GDM1 (cell line): ENCODE measurements at regions not wholly inside any gene's neighbourhood (a gene's known extent, or its start where the extent isn't known, plus 50 kb on each side); places are given as distances from the start of the nearest gene placed in this dataset.

Source experiments
- DNase-seq: peaks from one replicate; lab custom pipeline; 2025; lab: John Stamatoyannopoulos, UW

DNA sequence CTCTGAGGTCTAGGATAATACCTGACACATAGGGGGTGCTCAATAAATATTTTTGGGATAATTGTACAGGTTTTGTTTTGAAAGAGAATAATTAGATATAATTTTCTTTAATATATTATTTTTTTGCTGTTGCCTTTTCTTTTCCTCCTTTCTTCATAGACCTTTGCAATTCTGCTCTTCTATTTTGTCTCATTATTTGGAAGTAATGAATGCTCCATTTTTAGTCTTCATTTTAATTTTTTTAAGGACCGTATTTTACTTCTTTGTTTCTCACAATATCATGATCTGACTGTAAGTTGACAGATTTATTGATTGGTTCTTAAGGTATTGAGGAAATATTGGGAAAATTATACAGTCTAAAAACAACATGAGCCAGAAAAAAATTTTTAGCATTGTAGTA is 150.5 kb upstream of the TMC3 start:
- no peak for DNase-seq

GRCh38 chr15:81523867-81524266 is 149.9 kb upstream of the TMC3 start:
- no peak for DNase-seq

- no peak for DNase-seq
These were observed 146.5 kb upstream of the TMC3 start for GRCh38 chr15:81520480-81520879.

DNA sequence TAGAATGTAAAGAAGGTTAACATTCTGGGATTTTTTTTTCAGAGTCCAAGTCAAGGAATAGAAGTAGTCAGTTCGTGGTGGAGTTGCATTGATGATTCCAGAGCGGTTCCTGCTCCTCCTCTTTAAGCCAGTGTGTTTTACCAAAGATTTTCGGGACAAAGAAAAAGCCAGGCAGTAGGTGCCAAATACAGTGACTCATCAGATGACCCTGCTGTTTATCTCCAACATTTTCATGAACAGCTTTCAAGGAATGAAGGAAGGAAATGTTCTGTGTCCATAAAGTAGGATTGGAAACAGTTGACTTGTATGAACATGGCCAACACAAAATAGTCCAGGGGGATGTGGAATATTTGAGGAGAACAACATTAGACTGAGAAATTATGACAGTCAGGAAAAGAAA is 142.4 kb upstream of the TMC3 start:
- no peak for DNase-seq

DNA sequence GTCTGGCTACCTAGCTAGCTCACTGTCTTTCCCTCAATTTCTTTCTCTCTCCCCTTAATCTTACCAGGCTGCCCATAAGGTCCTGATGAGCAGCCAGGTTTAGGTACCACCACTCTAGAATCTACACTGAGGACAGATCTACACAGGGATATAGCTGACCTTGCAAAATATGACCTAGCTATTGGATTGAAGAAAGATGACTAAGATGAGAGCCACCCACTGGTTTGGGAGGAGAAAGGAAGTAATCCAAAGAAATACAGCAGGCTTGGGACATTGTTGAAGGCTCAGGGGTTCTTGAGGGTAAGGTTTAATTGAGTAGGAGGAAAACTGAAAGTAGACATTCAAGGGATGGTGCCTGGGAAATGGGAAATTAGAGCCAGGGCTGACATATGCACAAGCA is 142.0 kb upstream of the TMC3 start:
- no peak for DNase-seq

GRCh38 chr15:81514725-81515124 is 140.7 kb upstream of the TMC3 start:
- no peak for DNase-seq

GRCh38 chr15:81511138-81511537 is 137.1 kb upstream of the TMC3 start:
- no peak for DNase-seq

- no peak for DNase-seq
These were observed 133.8 kb upstream of the TMC3 start for GRCh38 chr15:81507831-81508230.

DNA sequence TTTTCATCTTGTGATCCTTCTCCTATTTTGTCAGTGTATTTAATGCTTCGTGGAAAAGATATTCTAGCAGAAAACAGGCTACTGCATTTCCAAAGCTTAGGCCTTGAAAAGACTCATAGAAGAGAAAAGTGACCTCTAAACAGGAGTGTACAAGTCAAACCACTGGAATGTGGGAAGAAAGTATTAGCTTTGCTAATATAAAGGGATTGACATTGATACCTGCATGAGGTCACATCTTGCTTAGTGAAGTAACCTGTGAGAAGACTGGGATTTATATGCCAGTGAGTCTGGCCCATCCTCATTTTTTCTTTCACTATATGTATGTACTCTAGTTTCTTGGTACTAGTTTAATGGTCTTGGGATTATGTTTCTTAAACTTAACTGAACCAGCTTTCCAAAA is 132.9 kb upstream of the TMC3 start:
- DNase-seq: no peak

DNA sequence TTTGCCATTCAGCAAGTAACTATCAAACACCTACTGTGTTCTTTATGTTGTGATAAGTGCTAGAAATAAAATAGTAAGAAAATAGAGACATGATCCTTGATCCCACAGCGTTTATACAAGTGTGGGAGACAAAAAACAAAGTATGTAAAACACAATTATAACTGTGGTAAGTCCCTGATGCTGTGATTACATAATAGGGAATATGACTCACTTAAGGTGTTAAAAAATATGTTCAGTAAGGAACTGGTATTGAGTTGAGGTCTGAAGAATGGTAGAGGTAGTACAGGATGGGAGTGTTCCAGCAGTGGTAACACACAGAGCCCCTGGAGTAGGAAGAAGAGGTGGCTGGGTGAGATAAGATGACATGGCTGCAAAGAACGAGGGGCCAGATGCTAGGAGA is 132.1 kb upstream of the TMC3 start:
- DNase-seq: no peak

GRCh38 chr15:81504170-81504905 is 130.3 kb upstream of the TMC3 start:
- DNase-seq: no peak

DNA sequence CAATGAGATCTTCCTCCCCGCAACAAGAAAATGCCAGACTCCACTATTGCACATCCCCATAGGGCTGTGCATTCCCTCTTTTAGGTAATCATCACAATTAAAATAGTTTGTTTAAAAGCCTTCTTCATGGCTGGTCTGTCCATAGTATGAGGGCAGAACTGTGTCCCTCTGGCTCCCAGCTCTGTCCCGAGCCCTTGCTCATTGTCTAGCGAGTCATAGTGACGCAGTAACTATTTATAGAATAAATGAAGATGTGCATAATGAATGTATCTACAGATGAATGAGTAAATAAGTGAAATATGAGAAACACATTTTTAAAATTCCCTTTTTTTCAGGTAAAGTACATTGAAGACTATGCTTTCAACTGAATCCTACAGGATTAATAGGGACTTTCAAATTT is 128.4 kb upstream of the TMC3 start:
- DNase-seq: no peak

- DNase-seq: no peak
These were observed 126.1 kb upstream of the TMC3 start for GRCh38 chr15:81500081-81500480.

DNA sequence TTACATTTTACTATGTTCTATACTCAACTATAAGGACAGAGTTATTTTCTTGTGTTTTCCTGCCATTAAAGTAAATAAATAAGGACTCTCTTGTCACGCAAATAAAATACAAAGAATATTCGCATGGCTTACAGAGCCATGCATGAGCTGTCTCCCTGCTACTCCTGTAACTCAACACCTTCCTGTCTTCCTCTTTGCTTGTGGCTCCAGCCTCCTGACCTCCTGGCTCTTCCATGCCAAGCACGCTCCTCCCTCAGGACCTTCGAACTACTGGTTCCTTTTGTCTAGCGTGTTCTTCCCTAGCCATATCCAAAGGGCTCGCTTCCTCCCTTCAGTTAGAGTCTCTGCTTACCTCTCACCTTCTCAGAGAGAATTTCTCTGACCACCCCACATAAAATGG is 124.3 kb upstream of the TMC3 start:
- DNase-seq: no peak

DNA sequence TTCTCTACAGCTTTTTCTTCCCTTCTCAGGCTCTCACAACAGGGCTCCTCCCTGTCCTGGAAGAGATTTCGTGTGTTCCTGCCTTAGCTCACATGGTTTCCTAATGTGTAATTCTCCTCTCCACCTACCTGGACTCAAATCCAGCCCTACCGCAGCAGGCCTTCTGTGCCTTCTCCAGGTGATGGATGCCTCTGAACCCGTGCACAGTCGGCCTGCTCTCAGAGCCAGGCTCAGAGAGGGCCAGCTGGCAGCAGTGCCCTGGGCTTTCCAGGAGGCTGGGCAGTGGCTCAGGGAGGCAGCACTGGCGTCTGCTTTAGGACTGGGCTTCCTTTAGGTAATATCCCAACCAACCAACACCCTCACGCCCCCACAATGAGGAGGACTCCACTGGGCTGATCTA is 123.2 kb upstream of the TMC3 start:
- no peak for DNase-seq

DNA sequence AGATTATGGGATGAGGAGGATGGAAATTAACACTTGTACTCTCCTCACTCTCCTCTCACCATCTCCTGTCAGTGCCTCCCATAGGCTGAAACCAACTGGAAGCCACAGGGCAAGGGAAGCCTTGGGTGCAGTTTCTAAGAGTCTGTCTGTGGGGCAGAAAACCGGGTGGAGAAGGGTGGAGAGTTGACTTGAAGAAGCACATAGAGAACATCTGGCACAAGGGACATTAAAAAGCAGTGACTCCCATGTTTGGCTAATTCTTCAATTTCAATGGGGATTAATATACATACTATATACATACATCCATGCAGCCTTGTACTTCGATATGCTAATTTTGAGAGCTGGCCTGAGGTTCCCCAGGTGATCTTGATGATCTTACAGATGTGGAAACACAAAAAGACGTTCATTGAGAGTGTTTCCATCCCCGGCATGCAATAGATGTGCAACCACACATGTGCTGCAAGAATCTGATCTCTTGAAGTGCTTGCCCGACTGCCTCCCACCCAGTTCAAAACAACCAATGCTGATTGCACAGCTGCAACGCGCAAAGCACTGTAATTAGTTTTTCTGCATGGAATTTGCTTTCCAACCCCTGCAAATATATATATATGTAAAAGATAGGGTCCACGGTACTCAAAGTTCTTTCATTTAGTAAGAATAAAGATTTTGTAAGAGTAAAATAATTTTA is 121.9 kb upstream of the TMC3 start:
- no peak for DNase-seq

DNA sequence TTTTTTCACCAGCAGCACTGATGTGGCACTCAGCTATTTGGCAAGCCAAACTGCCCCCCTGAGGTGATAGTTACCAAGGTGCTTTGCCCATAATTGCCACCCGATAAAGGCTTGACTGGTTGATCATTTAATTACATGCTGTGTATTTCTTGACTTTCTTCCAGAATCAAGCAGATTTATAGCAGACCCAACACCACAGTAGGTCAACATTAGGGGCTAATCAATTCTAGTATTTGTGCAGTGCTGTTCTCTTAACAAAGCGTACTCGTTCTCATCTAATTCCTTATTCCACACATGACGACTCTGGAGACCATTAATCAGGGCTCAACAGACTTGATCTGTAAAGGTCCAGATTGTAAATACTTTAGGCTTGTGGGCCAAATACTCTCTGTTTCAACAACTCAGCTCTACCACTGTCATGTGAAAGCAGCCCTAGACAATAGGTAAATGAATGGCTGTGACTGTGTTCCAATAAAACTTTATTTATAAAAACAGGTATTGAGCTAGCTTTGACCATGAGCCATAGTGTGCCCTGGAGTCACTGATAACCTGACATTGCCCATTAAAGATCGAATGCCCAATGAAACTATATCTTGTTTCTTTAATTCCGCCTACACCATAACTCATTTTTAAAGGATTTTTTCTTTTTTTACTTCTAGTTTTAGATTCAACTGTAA is 119.1 kb upstream of the TMC3 start:
- DNase-seq: no peak

DNA sequence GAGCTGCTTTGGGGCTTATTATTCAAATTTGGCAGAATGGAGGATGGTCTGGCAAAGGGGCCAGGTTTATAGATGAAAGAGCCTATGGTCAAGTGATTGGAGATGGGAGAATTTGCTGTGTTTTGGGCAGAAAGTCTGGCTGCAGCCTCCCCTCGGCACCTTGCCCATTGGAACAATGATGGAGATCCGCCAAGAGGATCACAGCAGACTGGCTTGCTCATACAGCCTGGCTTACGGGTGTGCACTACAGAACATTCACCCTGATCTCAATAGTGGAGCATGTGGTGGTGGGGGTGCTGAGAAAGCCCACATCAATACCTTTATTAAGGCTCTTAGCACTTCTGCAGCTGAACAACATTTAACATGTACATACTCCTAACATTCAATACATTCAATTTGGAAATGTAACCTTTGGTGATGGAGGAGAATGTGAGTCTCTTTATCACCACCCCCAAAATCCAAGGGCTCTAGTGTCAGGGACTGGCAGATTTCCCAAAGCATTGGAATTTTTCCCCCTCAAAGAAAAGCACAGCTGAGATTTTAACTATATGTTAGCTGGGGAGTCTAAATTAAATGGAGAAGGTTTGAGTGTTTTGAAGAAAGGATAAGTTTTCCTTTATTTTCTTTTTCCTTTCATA is 118.4 kb upstream of the TMC3 start:
- no peak for DNase-seq

GRCh38 chr15:81491414-81492096 is 117.5 kb upstream of the TMC3 start:
- no peak for DNase-seq

GRCh38 chr15:81485806-81486205 is 111.8 kb upstream of the TMC3 start:
- DNase-seq: no peak

GRCh38 chr15:81484086-81484955 is 110.3 kb upstream of the TMC3 start:
- DNase-seq: no peak
